ENCODE measurements at regions not wholly inside any gene's neighbourhood (a gene's known extent, or its start where the extent isn't known, plus 50 kb on each side); places are given as distances from the start of the nearest gene placed in this dataset.

DNA sequence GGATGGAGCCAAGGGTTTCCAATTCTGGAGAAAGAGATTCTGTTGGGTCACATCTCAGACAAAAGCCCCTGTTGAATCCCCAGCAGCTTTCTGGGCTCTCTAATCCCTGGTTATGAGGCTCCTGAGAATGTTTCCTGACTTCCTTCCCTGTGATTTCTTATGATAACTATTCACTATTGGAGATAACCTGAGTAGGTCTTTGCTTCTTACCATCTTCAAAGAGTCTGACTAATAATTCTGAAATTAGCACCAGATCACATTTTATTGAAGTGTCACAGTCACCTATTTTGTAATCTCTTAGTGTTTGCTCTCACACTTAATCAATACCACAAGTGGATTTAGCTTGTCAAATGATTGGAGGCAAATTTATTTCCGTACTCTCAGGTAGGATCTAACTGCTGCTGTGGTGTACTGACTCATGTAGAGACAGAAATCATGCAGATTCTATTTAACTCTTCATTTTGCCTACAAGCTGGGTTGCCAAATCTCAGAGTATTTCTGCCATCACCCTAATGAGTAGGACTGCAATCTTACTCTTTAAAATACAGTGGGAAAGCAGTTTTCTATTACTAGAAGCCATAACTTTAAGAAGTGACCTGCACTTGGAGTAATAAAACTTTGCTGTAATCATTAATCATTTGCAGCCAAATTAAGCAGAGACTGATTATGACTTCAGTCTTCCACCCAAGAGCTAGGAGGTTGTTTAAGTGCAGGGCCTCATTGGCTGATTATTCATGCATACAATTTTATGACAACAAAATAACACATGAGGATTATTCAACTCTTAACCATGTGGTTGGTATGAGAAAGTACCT lies 422.1 kb downstream of the EPM2A start:
- no peak for DNase-seq

DNA sequence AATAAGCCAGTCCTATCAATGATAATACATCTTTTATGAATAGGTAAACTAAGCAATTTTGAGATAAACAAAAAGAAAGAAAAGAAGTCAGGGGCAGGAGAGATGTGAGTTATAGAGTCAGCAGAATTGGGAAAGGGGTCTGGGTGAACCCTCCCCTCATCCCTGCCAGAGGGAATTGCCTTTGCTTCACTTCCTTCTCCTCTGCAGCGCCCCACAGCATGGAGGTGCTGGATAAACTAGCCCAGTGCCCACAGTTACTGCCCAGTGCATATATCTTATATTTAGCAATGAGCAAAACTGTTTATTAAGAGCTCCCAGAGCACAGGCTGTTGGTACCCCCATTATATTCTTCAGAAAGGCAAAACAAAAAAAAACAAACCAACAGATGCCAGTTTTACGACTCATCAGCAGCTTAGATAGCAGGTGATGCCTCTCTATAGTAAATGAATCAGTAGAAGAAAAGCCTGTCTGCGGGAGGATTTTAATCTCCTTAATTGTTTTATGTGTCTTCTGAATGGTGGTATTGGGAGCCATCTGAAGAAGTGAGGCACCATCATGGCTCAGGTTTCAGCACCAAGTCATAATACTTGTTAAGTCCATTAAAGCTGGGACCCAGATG lies 419.2 kb downstream of the EPM2A start:
- no peak for DNase-seq

DNA sequence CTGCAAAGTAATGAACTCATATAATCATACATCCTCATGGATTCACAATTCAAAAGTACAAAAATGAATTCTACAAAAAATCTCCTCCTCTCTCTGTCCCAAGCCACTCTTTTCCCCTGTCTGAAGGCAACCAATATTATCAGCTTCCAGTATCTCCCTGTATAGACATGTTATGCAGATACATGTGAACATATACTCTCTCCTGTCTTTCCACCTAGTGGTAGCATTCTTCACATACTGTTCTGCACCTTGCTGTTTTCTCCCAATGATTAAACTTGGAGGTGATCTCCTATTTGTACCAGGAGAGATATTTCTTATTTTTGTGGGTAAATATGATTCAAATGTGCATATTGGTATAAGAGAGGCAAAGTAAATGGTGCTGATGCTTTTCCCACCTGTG lies 416.4 kb downstream of the EPM2A start:
- DNase-seq, result no peak

DNA sequence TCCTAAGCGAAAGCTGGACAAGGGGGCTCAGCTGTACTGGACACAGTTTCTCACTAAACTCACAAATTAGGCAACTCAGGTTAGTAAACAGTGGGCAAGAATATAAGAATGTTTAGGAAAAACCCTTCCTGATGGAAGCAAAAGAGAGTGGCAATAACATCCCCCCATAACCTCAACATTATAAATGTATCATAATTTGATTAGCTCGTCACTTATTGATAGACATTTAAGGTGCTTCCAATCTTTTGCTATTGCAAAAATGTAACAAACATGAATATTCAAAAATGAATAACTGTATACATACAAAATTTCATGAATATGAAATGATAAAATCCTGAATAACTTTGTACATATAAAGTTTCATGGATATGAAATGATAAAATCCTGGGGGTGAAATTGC lies 415.7 kb downstream of the EPM2A start:
- no peak for DNase-seq

DNA sequence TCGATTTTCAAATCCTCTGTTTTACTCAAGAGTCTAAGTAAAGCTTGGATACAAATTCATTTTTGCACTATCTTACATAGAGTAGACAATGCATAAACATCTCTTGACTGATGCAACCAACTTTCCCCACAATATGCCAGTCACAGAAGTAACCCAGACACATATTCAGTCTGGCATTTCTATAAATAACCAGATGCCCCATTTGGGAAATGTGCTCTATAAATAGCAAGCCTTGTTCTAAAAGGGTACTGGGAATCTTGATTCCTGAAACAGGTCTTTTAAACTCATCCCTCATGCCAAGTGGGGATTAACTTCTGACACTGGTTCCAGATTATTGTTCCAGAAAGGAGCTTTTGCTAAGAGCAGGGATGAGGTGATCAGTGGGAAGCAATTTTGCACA lies 411.7 kb downstream of the EPM2A start:
- DNase-seq, result no peak

DNA sequence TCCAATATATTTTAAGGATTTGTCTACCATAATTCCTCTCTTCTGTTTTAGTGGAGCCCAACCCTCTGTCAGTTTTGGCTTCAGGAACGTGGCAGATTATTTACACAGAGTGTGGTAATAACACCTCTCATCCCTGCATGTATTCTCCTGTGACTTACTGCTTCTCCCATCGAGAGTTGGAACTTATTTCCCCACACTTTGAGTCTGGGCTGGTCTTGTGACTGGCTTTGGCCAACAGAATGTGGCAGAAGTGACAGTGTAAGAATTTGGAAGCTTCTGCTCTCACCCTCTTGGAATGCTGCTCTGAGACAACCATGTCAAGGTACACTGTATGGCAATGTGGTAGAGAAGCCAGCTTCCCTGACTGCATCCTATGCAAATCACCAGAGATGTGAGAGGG lies 407.7 kb downstream of the EPM2A start:
- DNase-seq, result no peak

DNA sequence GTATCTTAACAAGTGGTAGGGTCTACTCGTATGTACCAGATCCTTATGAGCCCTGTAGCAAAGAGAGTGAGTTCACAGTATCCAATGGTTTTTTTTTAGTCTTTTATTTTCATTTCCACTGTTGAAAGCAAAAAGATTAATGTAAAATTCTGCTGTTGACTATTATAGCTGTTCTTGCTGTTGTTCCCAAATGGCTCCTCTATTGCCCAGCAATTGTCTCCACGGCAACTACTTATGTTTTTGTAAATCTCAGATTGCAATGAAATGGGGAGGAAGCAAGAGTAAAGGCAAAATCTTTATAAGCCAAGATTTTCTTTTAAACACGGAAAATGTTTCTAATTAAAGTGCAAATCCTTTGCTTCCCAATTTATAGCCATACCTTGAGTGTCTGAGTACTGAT lies 406.1 kb downstream of the EPM2A start:
- DNase-seq, result peak; percentile 9 to 41

DNA sequence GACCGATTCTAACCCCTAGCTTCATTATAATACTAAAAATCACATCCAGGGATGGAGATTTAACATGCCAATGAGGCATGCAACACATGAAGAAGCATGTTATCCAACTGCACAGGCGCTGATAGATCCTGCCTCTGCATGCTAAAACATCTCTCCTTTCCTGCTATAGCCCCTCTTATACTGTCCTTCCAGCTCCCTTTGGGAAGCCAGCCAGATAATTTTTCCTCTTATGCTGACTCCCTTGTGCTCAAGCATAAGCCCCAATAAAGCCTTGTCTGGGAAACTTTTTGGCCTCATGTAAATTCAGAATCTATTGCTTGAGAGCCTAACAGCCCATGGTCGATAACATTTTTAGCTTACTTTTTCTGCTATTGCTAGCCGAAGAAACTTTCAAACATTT lies 404.3 kb downstream of the EPM2A start:
- DNase-seq, result no peak

DNA sequence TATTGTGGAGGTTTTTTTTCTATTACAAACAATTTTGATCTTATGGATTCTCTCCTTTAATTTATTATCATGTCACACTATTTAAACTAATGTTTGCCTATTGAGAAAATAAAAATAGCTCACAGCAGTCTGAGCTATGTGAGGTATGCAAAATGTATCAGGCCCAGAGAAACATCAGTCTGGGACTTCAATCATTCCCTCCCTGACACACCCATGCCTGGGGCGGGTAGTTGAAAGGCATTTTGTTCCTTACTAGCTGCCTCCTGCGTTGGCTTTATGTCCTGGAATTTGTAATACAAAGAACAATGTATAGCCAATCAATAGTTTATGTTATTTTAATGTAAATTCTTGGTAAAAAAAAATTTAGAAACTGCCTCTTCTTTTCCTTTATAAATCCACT lies 403.3 kb downstream of the EPM2A start:
- no peak for DNase-seq

DNA sequence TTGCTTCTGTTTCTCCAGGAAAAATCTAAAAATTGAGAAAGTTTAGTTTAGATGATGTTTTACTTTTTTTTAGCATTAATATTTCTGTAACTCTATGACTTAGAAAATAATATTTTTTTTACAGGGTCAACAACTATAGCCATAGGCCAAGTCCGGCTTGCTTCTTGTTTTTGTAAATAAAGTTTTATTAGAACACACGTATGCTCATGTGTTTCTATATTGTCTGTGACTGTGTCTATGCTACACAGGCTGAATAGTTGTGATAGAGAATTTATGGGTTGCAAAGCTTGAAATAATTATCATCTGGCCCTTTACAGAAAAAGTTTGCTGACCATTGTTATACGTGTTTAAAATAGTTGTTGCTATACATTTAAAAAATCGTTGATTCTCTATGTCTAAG lies 399.2 kb downstream of the EPM2A start:
- no peak for DNase-seq

DNA sequence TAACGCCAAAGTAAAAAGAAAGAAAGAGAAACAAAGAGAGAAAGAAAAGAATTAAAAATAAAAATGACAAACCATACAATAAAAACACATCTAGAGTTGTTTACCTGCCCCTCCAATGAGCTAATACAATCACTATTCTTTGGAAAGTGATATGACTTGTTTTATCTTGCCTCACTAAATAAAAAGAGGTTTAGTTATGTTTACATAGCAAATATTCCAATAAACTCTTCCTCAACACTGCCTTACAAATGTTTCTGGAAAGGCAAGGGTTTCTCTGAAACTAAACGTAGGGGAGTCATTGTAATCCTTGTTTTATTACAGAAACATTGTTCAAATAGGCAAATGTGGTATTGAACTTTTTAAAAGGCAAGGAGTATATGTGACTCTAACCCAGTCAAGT lies 396.2 kb downstream of the EPM2A start:
- DNase-seq, result no peak

DNA sequence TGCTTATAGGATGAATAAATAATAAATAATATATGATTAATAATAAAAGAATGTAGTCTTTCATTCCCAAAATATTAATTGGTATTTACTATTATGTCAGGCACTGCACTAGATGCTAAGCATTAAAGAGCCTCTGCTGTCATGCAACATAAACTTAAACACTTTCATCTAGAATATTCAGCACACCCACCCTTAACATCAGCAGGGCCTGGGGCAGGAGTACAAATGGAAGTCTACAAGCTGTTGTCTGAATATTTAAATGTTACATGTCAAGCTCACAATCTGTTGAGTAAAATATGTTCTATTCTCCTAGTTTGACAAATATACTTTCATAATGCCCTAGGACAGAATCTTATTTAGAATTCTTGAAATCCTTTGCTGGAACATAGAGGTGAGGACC lies 395.1 kb downstream of the EPM2A start:
- no peak for DNase-seq

DNA sequence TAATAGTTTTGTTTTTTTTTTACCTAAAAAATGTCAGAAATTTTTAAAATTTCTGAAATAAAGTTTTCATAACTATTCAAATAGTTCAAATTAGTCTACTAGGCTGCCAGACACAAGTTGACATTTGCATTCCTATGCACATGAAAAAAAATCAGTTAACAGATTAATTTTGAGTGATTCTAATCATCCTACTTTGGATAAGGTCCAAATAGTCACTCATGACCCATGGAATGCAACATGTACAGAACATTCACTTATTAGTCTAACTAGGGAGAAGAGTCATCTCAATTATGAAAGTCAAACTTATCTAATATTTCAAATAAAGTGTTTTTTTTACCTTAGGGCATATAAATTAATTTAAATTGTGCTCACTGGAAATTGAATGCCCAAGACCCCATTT lies 390.2 kb downstream of the EPM2A start:
- no peak for DNase-seq

DNA sequence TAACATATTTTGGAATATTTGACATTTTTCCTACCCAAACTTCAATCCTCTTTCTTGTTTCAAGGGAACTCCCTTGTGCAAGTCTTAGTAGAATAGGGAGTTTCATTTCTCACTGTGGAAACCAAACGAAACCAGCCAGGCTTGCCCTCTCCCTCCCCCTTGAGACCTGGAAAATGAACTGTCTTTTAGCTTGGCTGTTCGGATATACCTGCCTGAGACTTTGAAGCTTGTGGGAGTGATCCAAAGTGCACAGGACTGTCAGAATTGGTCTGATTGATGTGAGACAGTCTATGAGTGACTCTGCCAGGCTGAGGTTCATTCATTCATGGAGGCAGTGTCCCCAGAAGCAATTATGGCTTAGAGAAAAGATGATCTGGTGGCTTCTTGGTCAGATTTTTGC lies 388.1 kb downstream of the EPM2A start:
- no peak for DNase-seq

DNA sequence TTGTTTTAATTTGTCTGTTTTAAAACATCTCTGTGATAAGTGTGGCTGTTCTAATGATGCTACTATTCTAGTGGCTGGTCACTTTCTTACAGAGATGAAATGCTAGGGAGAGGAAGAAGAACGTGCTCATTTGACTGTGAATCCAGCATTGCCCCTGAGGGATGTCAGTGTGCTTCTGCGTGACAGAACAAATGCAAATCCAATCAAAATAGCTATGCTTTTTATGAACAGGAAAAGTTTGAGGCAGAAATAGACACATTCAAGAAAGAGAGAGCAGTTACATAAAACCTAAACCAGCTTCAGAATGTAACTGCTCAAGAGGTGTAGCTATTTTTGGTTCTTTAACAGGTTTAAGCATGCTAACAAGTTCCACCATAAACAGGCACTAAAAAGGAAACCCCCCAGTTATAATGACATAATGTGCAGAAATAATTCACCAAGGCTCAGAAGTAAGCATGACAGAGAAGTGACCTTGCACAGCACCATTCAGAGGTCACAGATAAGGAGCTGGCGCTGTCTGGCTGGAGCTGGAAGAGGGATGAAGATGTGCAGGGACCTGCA lies 385.3 kb downstream of the EPM2A start:
- no peak for DNase-seq

DNA sequence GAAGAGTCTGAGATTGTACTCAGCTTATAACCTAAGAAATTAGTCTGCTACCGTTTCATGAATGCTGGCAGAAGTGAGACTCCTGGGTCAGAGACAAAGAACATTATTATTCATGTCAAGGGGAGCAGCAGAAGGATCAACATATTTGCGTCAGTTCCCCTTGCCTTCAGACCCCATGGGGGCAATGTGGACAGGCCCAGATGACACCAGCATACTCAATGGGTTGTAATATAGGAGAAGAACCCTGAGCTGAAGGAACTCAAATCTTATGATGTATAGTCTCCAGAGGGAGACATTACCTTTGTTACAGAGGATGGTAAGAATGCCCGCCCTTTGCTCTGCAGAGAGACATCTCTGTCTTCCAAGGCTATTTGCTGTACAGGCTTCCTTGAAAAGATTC lies 384.4 kb downstream of the EPM2A start:
- DNase-seq, result no peak

DNA sequence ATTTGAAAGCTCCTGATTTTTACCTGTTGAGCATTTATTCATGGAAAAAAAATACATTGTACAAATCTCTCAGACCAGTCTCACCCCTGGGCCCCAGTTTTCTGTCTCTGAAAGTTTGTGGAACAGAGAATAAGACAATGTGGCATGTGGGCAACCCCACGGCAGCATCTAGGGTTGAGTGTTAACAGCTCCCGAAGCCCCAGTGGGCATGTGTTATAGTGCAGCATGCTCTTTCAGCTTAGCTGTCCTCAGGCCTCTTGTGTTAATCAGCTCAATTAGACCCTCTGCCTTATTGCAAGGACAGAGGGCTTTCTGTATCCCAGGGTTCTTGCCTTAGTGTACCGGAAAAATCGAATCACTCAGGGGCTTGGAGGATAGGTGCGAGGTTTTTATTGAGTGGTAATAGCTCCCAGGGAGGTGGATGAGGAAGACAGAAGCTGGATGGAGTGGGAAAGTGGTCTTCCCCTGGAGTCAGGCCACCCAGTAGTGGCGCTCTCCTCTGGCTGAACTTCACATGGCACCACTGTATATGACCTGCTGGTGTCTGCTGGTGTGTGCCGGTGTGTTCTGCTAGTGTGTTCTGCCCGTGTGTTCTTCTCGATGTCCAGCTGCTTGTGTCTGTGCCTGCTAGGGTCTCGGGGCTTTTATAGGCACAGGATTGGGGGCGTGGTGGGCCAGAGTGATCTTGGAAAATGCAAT lies 382.8 kb downstream of the EPM2A start:
- no peak for DNase-seq

DNA sequence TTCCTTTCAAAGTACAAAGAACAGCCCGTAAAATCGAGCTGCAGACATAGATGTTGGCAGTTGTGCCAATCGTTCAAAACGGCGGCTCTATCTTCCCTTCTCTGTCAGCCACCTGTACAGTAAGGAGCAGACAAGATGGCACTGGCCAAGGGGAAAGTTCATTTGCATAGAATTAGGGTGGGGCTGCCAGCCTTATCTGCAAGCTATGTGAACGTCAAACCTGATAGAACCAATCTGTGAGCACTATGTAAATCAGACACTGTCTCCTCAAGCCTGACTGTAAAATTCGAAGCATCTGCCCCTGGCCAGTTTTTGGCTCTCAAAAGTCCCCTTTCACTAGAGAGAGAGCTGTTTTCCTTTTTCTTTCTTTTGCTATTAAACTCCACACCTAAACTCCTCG lies 374.5 kb downstream of the EPM2A start:
- no peak for DNase-seq

DNA sequence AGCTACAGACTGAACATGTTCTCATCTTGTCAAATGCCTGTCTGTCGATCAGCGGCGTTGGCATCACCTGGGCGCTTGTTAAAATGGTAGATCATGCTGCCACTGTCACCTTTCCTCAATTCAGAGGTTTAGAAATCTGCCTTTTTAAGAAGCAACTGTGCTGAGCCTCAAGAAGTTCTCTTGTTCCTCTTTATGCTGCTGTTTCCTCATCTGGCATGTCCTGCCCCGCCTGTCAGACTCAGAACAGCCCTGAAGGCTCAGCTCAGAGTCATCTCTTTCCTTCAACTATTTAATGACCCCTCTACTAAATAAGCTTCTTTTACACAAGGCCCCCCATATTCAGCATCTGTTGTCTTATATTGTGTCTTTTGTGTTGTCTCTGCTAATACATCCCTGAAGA lies 368.2 kb downstream of the EPM2A start:
- no peak for DNase-seq

DNA sequence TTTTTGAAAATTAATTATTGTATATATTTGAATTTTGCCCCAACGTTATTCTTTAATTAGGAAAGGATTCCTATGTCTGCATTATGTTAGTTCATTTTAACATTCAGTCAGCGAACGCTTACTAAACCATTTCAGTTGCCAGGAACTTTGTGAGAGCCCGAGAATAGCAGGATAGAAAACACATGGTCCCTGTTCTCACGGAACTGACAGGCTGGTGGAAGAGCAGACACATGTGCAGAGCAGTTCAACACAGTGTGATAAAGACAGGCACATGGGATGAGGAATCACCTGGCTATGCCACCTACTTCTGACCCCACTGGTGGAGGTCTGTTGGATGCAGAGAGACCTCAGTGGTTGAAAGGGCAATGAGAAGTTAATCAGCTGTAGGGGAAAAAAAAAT lies 367.2 kb downstream of the EPM2A start:
- DNase-seq, result peak; percentile 24 to 25

DNA sequence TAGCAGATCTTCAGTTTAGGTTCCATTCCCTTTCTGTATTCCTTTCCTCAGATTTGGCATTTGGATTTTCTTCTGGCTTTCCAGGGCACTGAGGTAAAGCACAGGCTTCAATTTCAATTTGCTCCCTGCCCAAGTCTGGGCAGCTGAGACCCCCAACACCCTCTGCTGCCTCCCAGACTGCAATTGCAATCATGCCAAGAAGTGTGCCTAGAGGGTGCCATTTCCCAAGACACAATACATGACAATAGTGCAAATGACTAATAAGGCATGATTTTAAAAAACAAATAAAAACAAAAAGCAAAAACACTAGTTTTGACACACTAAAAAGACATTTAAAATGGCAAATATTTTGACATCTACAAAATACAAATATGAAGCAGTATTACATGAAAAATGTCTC lies 364.8 kb downstream of the EPM2A start:
- no peak for DNase-seq

DNA sequence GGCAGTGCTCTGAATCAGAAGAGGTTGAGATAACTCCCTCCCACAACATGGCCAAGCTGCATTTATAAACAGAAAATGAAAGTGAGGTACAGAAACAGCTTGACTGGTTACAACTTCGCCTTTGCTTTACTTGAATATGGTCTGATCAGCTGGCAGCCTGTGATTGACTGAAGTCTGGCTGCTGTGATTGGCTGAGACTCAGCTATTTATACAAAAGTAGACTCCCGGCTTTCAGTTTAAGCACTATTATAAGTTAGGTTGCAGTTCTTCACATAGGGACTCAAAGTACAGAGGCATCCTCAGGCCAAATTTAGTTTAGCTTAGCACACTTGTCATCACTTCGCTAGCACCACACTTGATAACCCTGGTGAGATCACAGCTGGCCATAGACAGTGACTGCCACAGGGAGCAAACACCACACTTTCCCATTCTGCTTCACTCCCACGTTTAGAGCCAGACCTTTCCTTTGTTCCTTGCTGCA lies 362.6 kb downstream of the EPM2A start:
- DNase-seq, result peak in 1 of 2 donors; percentile 3

DNA sequence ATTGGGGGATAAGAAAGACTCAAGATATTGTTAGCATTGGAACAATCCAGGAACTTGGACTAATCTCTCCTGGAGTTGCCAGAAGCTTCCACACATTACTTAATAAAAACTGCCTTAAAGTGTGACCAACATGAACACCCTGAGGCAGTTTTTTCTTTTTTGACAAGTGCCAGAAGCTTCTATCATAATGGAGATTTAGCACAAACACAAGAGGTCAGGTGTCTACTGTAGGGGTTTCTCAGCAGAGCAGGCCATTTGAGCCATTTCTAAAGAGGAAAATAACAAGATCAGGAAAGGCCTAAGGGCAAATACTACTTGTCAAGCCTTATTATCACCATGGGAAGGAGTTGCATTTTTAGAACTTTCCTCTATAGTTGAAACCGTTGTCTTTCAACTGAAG lies 361.5 kb downstream of the EPM2A start:
- no peak for DNase-seq

Data from right lung (tissue), 2 donors.